ENCODE measurements at regions not wholly inside any gene's neighbourhood (a gene's known extent, or its start where the extent isn't known, plus 50 kb on each side); places are given as distances from the start of the nearest gene placed in this dataset.

DNA sequence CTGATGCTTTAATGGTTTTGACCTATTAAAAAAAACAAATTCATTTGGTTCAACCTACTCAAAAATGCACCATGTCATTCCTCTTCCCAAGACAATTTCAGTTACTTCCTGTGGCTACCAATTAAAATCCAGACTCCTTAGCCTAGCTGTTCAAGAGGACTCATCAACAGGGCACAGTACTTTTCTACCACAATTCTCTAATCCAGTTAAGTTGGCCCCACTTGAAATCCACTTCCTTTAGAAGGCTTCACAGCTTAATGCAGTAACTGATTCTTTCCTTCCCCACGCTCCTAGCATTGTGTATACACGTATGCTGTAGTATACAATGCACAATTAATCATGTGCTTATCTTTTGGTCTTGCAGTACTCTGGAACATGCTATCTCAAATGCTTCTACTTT lies 129.8 kb downstream of the UGT8 start:
- DNase-seq (ENCODE audit: low read depth) = no peak
- no peaks in the 10 kb centered on the region for H3K27me3 ChIP-seq (ENCODE audit: control insufficient read depth, insufficient read depth, low read length)
- TF ChIP-seq, protein P1, sequence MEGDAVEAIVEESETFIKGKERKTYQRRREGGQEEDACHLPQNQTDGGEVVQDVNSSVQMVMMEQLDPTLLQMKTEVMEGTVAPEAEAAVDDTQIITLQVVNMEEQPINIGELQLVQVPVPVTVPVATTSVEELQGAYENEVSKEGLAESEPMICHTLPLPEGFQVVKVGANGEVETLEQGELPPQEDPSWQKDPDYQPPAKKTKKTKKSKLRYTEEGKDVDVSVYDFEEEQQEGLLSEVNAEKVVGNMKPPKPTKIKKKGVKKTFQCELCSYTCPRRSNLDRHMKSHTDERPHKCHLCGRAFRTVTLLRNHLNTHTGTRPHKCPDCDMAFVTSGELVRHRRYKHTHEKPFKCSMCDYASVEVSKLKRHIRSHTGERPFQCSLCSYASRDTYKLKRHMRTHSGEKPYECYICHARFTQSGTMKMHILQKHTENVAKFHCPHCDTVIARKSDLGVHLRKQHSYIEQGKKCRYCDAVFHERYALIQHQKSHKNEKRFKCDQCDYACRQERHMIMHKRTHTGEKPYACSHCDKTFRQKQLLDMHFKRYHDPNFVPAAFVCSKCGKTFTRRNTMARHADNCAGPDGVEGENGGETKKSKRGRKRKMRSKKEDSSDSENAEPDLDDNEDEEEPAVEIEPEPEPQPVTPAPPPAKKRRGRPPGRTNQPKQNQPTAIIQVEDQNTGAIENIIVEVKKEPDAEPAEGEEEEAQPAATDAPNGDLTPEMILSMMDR (IDR thresholded peaks at IDR 0.05; ENCODE audit: insufficient read depth, low read depth, low read length) = no peak
- H3K36me3 ChIP-seq (ENCODE audit: control insufficient read depth, insufficient read depth, low read length) = no peaks in the 10 kb centered on the region
- ChIA-PET CTCF (interaction anchor here (0.9 kb wide), 1 partner anchor 9 kb away, joined by 3 read pairs; no protein-coding TSS in a partner anchor), POLR2A (no interaction called here)
- H3K4me3 ChIP-seq (ENCODE audit: low read depth, low read length) = no peak overlapping the region

DNA sequence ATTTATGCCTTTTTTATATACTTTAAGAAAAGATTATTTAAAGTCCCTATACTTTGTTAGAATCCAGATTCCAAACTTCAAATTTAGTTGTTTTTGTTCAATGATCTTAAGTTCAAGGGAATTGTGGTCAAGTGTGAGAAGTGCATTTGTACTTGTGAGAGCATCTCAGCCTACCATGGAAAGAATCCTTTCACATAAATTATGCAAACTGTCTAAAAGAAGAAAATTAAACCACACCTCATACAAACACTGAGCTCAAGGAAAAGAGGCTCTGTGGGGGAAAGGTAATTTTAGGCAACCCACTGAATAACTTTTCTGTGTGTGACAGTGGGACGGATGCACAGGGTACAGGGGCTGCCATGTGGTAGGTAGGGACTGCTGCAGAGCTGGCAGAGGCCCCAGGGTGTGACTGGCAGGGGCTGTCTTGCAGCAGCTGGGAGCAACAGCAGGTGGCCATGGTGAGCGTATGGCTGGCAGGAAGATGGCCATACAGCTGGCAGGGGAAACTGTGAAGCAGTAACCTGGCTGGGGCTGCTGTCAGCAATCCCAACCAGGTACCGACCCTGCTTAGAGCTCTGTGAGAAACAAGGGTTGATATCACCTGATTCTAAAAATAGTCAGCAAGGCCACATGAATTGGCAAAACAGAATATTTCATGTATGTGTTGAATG lies 130.6 kb downstream of the UGT8 start:
- Histone ChIP-seq H3K36me3 (ENCODE audit: control insufficient read depth, insufficient read depth, low read length) (no peaks in the 10 kb centered on the region), H3K27me3 (ENCODE audit: control insufficient read depth, insufficient read depth, low read length) (no peaks in the 10 kb centered on the region), H3K4me3 (ENCODE audit: low read depth, low read length) (no peak overlapping the region)
- ChIA-PET CTCF (interaction anchor here (0.9 kb wide), 1 partner anchor 8 kb away, joined by 3 read pairs; no protein-coding TSS in a partner anchor), POLR2A (no interaction called here)
- TF ChIP-seq, protein P1 (IDR thresholded peaks at IDR 0.05; ENCODE audit: insufficient read depth, low read depth, low read length) = no peak
- DNase-seq (ENCODE audit: low read depth) = no peak

DNA sequence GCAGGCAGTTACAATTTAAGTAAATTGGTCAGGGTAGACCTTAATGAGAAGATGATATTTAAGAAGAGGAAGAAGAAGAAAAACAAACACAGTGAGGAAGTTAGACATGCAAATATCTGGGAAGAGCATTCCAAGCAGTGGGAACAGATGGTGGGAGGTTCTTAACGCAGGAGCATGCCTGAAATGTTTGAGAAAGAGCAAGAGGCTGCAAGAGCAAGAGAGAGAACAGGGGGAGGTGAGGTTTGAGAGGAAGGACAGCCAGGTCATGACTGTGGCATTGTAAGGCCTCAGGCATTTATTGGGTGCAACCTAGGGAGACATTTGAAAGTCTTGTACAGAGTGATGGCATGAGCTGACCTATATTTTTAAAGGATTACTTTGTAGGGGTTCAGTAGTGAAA lies 136.0 kb downstream of the UGT8 start:
- Histone ChIP-seq H3K4me3 (ENCODE audit: low read depth, low read length) (no peak overlapping the region), H3K36me3 (ENCODE audit: control insufficient read depth, insufficient read depth, low read length) (no peaks in the 10 kb centered on the region), H3K27me3 (ENCODE audit: control insufficient read depth, insufficient read depth, low read length) (no peaks in the 10 kb centered on the region)
- TF ChIP-seq, protein P1 (IDR thresholded peaks at IDR 0.05; ENCODE audit: insufficient read depth, low read depth, low read length) = no peak
- DNase-seq (ENCODE audit: low read depth) = no peak
- POLR2A ChIA-PET = no interaction called here
- CTCF ChIA-PET = no interaction called here

DNA sequence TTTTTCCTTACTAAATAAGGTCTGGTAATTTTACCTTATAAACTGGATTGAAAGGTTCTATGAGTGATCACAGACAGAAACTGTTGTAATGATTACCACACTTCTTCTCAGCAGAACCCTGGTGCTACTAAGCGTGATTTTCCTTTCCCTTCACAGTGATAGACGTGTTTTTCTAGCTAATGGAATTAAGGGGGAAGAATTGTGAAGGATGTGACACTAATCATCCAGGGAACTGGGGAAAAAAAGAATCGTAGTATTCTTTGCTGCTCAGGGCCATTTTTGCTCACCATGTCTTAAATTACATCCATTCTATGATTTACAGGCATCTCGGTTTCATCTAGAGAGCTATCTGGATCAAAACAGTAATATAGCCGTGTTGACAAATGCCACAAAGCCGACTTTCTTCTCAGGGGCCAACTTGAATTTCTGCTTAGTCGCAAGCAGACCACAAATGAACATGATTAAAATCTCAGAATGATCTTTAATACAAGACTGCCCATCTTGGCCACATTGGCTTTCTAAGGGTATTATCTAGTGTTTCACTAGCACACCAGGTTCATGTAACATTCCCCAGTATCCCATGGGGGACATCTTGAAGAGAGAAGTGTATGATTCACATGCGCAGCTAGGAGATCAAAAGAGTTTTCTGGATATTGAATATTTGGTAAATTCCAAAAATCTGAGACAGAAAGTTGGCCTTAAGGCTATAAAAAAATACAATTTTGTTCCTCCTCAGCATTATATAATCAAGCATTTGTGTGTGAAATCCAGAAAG lies 154.0 kb downstream of the UGT8 start:
- DNase-seq (ENCODE audit: low read depth) = no peak
- Histone ChIP-seq H3K4me3 (ENCODE audit: low read depth, low read length) (no peak overlapping the region), H3K36me3 (ENCODE audit: control insufficient read depth, insufficient read depth, low read length) (no peaks in the 10 kb centered on the region), H3K27me3 (ENCODE audit: control insufficient read depth, insufficient read depth, low read length) (no peaks in the 10 kb centered on the region)
- ChIA-PET CTCF (interaction anchor here (0.9 kb wide), 1 partner anchor 10 kb away, joined by 3 read pairs; no protein-coding TSS in a partner anchor), POLR2A (no interaction called here)
- TF ChIP-seq, protein P1 (IDR thresholded peaks at IDR 0.05; ENCODE audit: insufficient read depth, low read depth, low read length) = no peak

DNA sequence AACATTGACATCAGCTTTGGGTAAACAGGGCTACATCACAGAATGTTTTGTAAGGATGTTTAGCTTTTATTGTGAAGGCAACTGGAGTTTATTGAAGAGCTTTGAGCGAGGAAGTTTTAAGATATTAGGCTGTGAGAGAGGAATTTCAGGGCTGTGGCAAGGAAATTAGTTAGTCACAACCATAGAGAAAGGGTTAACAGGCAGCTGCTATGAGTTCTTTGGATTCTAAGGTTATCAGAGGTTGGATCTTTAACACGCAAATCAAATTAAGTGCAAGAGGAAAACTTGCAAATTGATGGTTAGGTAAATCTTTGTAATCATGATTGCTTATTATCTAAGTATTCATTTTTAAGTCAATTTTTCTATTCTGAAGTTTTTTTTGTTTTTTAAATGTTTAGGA lies 156.0 kb downstream of the UGT8 start:
- Histone ChIP-seq H3K27me3 (ENCODE audit: control insufficient read depth, insufficient read depth, low read length) (no peaks in the 10 kb centered on the region), H3K4me3 (ENCODE audit: low read depth, low read length) (no peak overlapping the region), H3K36me3 (ENCODE audit: control insufficient read depth, insufficient read depth, low read length) (no peaks in the 10 kb centered on the region)
- no peak for DNase-seq (ENCODE audit: low read depth)
- CTCF ChIA-PET = interaction anchor here (0.8 kb wide), 1 partner anchor 7 kb away, joined by 3 read pairs; no protein-coding TSS in a partner anchor
- POLR2A ChIA-PET = no interaction called here
- TF ChIP-seq, protein P1 (IDR thresholded peaks at IDR 0.05; ENCODE audit: insufficient read depth, low read depth, low read length) = no peak
